ENCODE measurements at regions not wholly inside any gene's neighbourhood (a gene's known extent, or its start where the extent isn't known, plus 50 kb on each side); places are given as distances from the start of the nearest gene placed in this dataset.

DNA sequence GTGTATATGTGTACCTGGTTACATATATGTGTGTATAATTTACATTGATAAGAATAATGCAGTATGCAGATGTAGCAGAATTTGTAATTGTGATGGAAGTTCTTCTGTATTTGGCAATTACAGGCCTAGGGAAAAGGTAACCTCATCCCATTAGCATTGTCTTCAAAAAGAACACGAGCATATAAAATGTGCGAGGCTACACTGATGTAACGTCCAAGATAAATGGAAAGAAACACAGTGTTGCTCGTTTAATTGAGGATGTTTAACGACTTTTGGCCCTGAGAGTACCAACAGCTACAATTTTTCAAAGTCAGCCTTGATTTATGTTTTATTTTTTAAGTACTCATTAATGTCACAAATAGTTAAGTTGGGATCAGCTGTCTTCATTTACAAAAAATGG is 703.5 kb upstream of the RBFOX1 start:
- H3K27me3 ChIP-seq, result no peaks in the 10 kb centered on the region
- intact Hi-C loops (cut with DNase I), result no loop called here
- 66 to 71% (median 68%) methylated on average over 5 of the region's 5 CpGs for WGBS, 4 donors

DNA sequence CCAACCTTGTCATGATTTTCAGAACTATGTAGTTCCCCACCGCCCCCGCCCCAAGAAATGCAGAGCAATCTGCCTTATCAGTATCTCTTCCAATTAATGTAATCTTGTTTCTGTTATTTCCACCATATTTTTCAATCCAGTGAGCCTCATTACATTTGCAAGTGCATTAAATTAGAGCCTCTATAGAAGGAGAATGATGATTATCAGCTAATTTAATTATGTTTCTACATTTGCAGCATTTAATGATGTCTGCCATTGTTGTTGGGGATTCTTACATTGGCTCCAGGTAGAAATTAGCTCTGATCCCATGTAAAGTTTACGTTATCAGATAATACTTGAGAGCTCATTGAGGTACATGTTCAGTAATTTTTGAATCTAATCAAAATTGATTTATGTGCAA is 707.0 kb upstream of the RBFOX1 start:
- 87 to 95% (median 89%) methylated on average over 3 of the region's 3 CpGs for WGBS, 4 donors
- Histone ChIP-seq H3K27ac (no peak overlapping the region), H3K27me3 (no peaks in the 10 kb centered on the region), H3K9me3 (peaks cover 0 to 9% (median 0%) of the 10 kb centered on the region in 12 donors), H3K4me3 (no peak overlapping the region), H3K36me3 (no peaks in the 10 kb centered on the region), H3K4me1 (no peaks in the 10 kb centered on the region)
- intact Hi-C loops (cut with DNase I), result no loop called here
- no peak for TF ChIP-seq POLR2A (IDR thresholded peaks at IDR 0.05)
- TF ChIP-seq, protein P1, sequence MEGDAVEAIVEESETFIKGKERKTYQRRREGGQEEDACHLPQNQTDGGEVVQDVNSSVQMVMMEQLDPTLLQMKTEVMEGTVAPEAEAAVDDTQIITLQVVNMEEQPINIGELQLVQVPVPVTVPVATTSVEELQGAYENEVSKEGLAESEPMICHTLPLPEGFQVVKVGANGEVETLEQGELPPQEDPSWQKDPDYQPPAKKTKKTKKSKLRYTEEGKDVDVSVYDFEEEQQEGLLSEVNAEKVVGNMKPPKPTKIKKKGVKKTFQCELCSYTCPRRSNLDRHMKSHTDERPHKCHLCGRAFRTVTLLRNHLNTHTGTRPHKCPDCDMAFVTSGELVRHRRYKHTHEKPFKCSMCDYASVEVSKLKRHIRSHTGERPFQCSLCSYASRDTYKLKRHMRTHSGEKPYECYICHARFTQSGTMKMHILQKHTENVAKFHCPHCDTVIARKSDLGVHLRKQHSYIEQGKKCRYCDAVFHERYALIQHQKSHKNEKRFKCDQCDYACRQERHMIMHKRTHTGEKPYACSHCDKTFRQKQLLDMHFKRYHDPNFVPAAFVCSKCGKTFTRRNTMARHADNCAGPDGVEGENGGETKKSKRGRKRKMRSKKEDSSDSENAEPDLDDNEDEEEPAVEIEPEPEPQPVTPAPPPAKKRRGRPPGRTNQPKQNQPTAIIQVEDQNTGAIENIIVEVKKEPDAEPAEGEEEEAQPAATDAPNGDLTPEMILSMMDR (IDR thresholded peaks at IDR 0.05), result no peak
- ATAC-seq, result no peak
- DNase-seq, result no peak

More for the DNA sequence above, 703.5 kb upstream of the RBFOX1 start:
- DNase-seq (no peak), ATAC-seq (no peak)
- Histone ChIP-seq H3K4me1 (no peaks in the 10 kb centered on the region), H3K9me3 (peaks cover 0 to under 1% (median 0%) of the 10 kb centered on the region in 12 donors), H3K36me3 (no peaks in the 10 kb centered on the region), H3K4me3 (no peak overlapping the region), H3K27ac (no peak overlapping the region)
- TF ChIP-seq, protein P1 (IDR thresholded peaks at IDR 0.05), result no peak
- no peak for TF ChIP-seq POLR2A (IDR thresholded peaks at IDR 0.05)

DNA sequence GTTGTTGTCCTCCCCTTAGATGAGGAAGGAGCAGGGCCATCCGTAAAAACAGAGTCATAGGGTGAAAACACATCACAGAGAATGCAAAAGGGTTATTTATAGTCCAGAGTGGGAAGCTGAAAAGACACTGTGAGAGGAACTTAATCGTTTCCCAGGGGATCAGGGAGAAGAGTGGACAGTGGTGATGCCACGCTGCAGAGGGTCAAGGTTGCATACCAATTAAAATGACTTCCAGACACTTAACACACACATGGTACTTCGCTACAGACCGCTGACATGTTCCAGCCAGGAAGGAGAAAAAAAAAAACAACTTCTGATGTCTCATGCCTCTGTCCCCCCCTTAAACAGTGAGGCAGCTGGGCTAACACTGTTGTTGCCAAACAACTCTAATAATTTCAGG is 713.8 kb upstream of the RBFOX1 start:
- no peaks in the 10 kb centered on the region for H3K36me3 ChIP-seq
- H3K27ac ChIP-seq, result no peak overlapping the region
- H3K4me3 ChIP-seq, result no peak overlapping the region
- DNase-seq (no peak), ATAC-seq (no peak)
- H3K4me1 ChIP-seq, result no peaks in the 10 kb centered on the region
- peaks cover 0 to 18% (median 0%) of the 10 kb centered on the region in 12 donors for H3K9me3 ChIP-seq
- 44 to 50% (median 47%) methylated on average over 5 of the region's 5 CpGs for WGBS, 4 donors
- H3K27me3 ChIP-seq, result no peaks in the 10 kb centered on the region
- intact Hi-C loops (cut with DNase I), result no loop called here
- TF ChIP-seq, protein P1 (IDR thresholded peaks at IDR 0.05), result no peak
- TF ChIP-seq POLR2A (IDR thresholded peaks at IDR 0.05), result no peak

GRCh38 chr16:6616746-6617145 is 715.9 kb upstream of the RBFOX1 start:
- Histone ChIP-seq H3K4me3 (no peak overlapping the region), H3K27ac (no peak overlapping the region), H3K4me1 (no peaks in the 10 kb centered on the region), H3K9me3 (peaks cover 0 to 17% (median 0%) of the 10 kb centered on the region in 12 donors), H3K36me3 (no peaks in the 10 kb centered on the region), H3K27me3 (no peaks in the 10 kb centered on the region)
- intact Hi-C loops (cut with DNase I), result no loop called here
- WGBS, 4 donors, result 80 to 84% (median 81%) methylated on average over 6 of the region's 6 CpGs
- DNase-seq (no peak), ATAC-seq (no peak)
- TF ChIP-seq, protein P1 (IDR thresholded peaks at IDR 0.05), result no peak
- no peak for TF ChIP-seq POLR2A (IDR thresholded peaks at IDR 0.05)

Measured in heart left ventricle (tissue), 16 donors.